ENCODE measurements at regions not wholly inside any gene's neighbourhood (a gene's known extent, or its start where the extent isn't known, plus 50 kb on each side); places are given as distances from the start of the nearest gene placed in this dataset.

GRCh38 chr1:56301791-56302190 is 277.6 kb downstream of the PLPP3 start:
- FAIRE-seq = no peak
- intact Hi-C loops (cut with DNase I) = no loop called here
- H3K4me3 ChIP-seq (ENCODE audit: low read length in 3 of 3) = no peak overlapping the region
- H3K9me3 ChIP-seq (ENCODE audit: control insufficient read depth in 2 of 3, insufficient read depth in 1 of 3, low read length in 3 of 3) = no peaks in the 10 kb centered on the region
- no peak overlapping the region for H3K9ac ChIP-seq (ENCODE audit: low read length in 3 of 3)
- H3K27ac ChIP-seq (ENCODE audit: low read depth in 2 of 2, low read length in 2 of 2) = no peak overlapping the region
- no peak for DNase-seq
- no peaks in the 10 kb centered on the region for H3K4me1 ChIP-seq (ENCODE audit: control insufficient read depth in 2 of 3, insufficient read depth in 2 of 3, low read depth in 1 of 3, low read length in 3 of 3)
- no peak for TF ChIP-seq CTCF (IDR thresholded peaks at IDR 0.05; ENCODE audit: borderline replicate concordance, extremely low read depth, insufficient read depth)
- H3K27me3 ChIP-seq (ENCODE audit: control insufficient read depth, insufficient read depth, low read length) = no peaks in the 10 kb centered on the region
- H3K36me3 ChIP-seq (ENCODE audit: control insufficient read depth in 2 of 3, insufficient read depth in 3 of 3, low read length in 3 of 3) = no peaks in the 10 kb centered on the region

GRCh38 chr1:56300836-56301235 is 278.5 kb downstream of the PLPP3 start:
- intact Hi-C loops (cut with DNase I) = no loop called here
- FAIRE-seq = no peak
- Histone ChIP-seq H3K27ac (ENCODE audit: low read depth in 2 of 2, low read length in 2 of 2) (no peak overlapping the region), H3K4me3 (ENCODE audit: low read length in 3 of 3) (no peak overlapping the region), H3K4me1 (ENCODE audit: control insufficient read depth in 2 of 3, insufficient read depth in 2 of 3, low read depth in 1 of 3, low read length in 3 of 3) (no peaks in the 10 kb centered on the region), H3K9me3 (ENCODE audit: control insufficient read depth in 2 of 3, insufficient read depth in 1 of 3, low read length in 3 of 3) (no peaks in the 10 kb centered on the region), H3K27me3 (ENCODE audit: control insufficient read depth, insufficient read depth, low read length) (no peaks in the 10 kb centered on the region), H3K36me3 (ENCODE audit: control insufficient read depth in 2 of 3, insufficient read depth in 3 of 3, low read length in 3 of 3) (no peaks in the 10 kb centered on the region), H3K9ac (ENCODE audit: low read length in 3 of 3) (no peak overlapping the region)
- no peak for DNase-seq
- TF ChIP-seq CTCF (IDR thresholded peaks at IDR 0.05; ENCODE audit: borderline replicate concordance, extremely low read depth, insufficient read depth) = no peak

- Histone ChIP-seq H3K9me3 (ENCODE audit: control insufficient read depth in 2 of 3, insufficient read depth in 1 of 3, low read length in 3 of 3) (no peaks in the 10 kb centered on the region), H3K4me3 (ENCODE audit: low read length in 3 of 3) (no peak overlapping the region), H3K4me1 (ENCODE audit: control insufficient read depth in 2 of 3, insufficient read depth in 2 of 3, low read depth in 1 of 3, low read length in 3 of 3) (no peaks in the 10 kb centered on the region), H3K27me3 (ENCODE audit: control insufficient read depth, insufficient read depth, low read length) (no peaks in the 10 kb centered on the region), H3K36me3 (ENCODE audit: control insufficient read depth in 2 of 3, insufficient read depth in 3 of 3, low read length in 3 of 3) (no peaks in the 10 kb centered on the region), H3K27ac (ENCODE audit: low read depth in 2 of 2, low read length in 2 of 2) (no peak overlapping the region), H3K9ac (ENCODE audit: low read length in 3 of 3) (no peak overlapping the region)
- no peak for TF ChIP-seq CTCF (IDR thresholded peaks at IDR 0.05; ENCODE audit: borderline replicate concordance, extremely low read depth, insufficient read depth)
- DNase-seq (no peak), FAIRE-seq (peak; percentile 39)
- intact Hi-C loops (cut with DNase I) = no loop called here
Measured at GRCh38 chr1:56298866-56299265, 280.5 kb downstream of the PLPP3 start.

- no peaks in the 10 kb centered on the region for H3K27me3 ChIP-seq (ENCODE audit: control insufficient read depth, insufficient read depth, low read length)
- no peak overlapping the region for H3K9ac ChIP-seq (ENCODE audit: low read length in 3 of 3)
- no peak for FAIRE-seq
- no peaks in the 10 kb centered on the region for H3K9me3 ChIP-seq (ENCODE audit: control insufficient read depth in 2 of 3, insufficient read depth in 1 of 3, low read length in 3 of 3)
- no peak overlapping the region for H3K4me3 ChIP-seq (ENCODE audit: low read length in 3 of 3)
- intact Hi-C loops (cut with DNase I) = no loop called here
- H3K4me1 ChIP-seq (ENCODE audit: control insufficient read depth in 2 of 3, insufficient read depth in 2 of 3, low read depth in 1 of 3, low read length in 3 of 3) = no peaks in the 10 kb centered on the region
- TF ChIP-seq CTCF (IDR thresholded peaks at IDR 0.05; ENCODE audit: borderline replicate concordance, extremely low read depth, insufficient read depth) = no peak
- no peak overlapping the region for H3K27ac ChIP-seq (ENCODE audit: low read depth in 2 of 2, low read length in 2 of 2)
- no peak for DNase-seq
- H3K36me3 ChIP-seq (ENCODE audit: control insufficient read depth in 2 of 3, insufficient read depth in 3 of 3, low read length in 3 of 3) = no peaks in the 10 kb centered on the region
Measured at GRCh38 chr1:56297904-56298303, 281.5 kb downstream of the PLPP3 start.

Measured in kidney (tissue), 13 donors.